ENCODE measurements at regions not wholly inside any gene's neighbourhood (a gene's known extent, or its start where the extent isn't known, plus 50 kb on each side); places are given as distances from the start of the nearest gene placed in this dataset.

- no peak for FAIRE-seq
Measured at GRCh38 chr1:95368178-95368577, 134.2 kb downstream of the RWDD3 start.

GRCh38 chr1:95369985-95370690 is 136.1 kb downstream of the RWDD3 start:
- TF ChIP-seq CTCF (IDR thresholded peaks at IDR 0.05; ENCODE audit: insufficient read depth, missing control alignments), result no peak
- DNase-seq (ENCODE audit: insufficient read length, low spot score), result no peak
- no peak for FAIRE-seq

More at GRCh38 chr1:95368178-95368577, 134.2 kb downstream of the RWDD3 start:
- no peak for TF ChIP-seq CTCF (IDR thresholded peaks at IDR 0.05; ENCODE audit: insufficient read depth, missing control alignments)
- no peak for DNase-seq (ENCODE audit: insufficient read length, low spot score)

GRCh38 chr1:95370691-95371562 is 136.9 kb downstream of the RWDD3 start:
- DNase-seq (ENCODE audit: insufficient read length, low spot score), result no peak
- FAIRE-seq, result no peak
- TF ChIP-seq CTCF (IDR thresholded peaks at IDR 0.05; ENCODE audit: insufficient read depth, missing control alignments), result no peak

- TF ChIP-seq CTCF (IDR thresholded peaks at IDR 0.05; ENCODE audit: insufficient read depth, missing control alignments), result no peak
- no peak for DNase-seq (ENCODE audit: insufficient read length, low spot score)
- no peak for FAIRE-seq
Measured at GRCh38 chr1:95371666-95372282, 137.8 kb downstream of the RWDD3 start.

- no peak for TF ChIP-seq CTCF (IDR thresholded peaks at IDR 0.05; ENCODE audit: insufficient read depth, missing control alignments)
- DNase-seq (ENCODE audit: insufficient read length, low spot score), result no peak
- no peak for FAIRE-seq
Measured at GRCh38 chr1:95375174-95375573, 141.2 kb downstream of the RWDD3 start.

GRCh38 chr1:95380909-95381308 is 146.9 kb downstream of the RWDD3 start:
- FAIRE-seq (no peak), DNase-seq (ENCODE audit: insufficient read length, low spot score) (no peak)
- no peak for TF ChIP-seq CTCF (IDR thresholded peaks at IDR 0.05; ENCODE audit: insufficient read depth, missing control alignments)

Data from D721Med (cell line).